ENCODE measurements at regions not wholly inside any gene's neighbourhood (a gene's known extent, or its start where the extent isn't known, plus 50 kb on each side); places are given as distances from the start of the nearest gene placed in this dataset.

DNA sequence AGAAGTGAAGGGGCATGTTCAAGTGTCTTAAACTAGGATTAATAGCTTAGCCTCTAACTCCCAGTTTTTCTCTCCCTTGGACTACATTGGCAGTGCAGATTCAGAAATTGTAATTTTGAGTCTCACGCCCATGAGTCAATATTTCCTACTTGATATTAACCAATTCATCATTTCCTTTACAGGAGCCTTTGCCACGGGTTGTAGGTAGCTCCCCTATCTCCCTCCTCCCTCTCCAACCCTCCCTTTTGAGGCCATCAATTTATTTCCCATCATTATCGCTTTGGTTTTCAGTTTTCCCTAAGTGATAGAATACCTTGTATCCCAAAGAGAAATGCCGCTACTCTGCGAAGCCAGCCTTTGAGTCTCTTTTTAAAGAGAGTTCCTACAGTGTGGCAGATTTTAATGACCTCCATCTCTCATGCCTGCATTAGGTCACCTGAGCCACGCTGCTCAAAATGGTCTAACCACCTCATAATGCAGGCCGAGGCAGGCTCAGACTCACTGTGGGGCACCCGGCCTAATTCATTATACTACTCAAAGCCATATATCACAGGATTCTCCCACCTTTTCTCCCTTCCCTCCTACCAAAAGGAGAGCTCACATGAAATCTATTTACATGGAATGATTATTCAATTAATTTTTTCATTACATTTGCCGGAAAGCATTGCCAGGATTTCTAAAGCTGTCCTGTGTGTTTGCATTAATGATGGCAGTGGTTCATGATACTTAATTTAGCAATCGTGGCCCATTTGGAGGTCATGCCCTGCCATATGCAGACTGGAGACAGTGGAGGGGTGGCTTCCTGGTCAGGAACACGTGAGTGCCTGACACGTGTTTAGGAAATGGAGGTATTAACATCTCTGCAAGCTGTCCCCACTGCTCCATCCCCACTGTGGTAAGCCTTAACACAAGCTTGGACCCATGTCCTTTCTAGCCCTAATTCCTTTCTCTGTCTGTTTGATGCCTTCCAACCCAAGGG, 448.2 kb upstream of the AUTS2 start:
- no peak for DNase-seq

DNA sequence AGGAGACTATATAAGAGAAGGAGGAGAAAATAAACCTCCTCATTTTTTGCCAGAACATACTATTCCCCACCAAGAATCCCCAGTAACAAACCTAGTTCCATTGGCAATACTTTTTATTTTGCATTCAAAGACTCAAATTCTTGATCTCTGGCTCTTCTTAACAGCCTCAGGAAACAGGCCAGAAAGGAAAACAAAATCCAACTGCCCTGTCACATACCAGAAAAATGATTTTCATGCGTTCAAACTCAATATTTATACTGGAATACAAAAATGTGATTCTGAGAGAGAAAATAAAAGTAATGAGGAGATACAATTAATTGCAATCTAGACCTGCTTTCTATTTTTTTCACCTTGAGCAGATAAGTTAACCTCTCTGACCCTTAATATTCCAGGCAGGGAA, 435.9 kb upstream of the AUTS2 start:
- DNase-seq = no peak

- no peak for DNase-seq
These were observed 435.2 kb upstream of the AUTS2 start for GRCh38 chr7:69162931-69163670.

GRCh38 chr7:69166979-69167516, 431.2 kb upstream of the AUTS2 start:
- no peak for DNase-seq

DNA sequence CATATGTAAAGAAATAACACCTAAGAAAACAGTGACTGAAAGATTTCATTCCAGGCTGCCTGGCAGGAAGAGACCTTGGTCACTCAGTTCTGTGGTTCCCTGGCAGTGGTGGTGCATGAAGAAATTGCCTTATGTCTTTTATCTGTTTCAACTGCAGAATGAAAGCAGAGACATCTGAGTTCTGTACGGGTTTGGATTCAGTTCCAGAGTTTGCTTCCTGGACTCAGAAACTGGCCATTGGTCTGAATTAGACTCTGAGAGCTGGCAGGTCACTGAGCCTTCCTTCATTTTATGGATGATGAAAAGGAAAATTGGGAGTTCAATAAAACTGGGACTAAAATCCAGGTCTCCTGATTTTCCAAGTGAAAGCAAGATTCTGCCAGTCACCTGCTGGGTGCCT, 428.9 kb upstream of the AUTS2 start:
- DNase-seq = no peak

GRCh38 chr7:69172357-69173077, 425.8 kb upstream of the AUTS2 start:
- no peak for DNase-seq

GRCh38 chr7:69173341-69173740, 424.9 kb upstream of the AUTS2 start:
- no peak for DNase-seq

DNA sequence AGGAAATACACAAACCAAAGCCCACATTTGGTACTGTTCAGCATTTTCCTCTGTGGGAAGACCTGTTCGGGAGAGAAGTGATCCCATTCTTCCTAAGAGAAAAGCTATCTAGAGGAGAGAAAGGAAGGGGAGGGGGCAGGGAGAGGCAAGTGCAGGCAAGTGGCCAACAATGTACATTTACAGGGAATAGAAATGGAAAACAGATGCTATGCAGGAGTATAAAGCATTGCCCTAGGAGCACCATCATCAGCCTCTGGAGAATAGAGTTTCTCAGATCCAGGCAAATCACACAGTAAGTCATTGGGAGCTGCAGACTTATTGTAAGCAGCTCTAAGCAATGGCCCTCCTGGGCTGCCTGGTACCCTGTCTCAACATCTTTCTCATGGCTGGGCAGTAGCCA, 424.4 kb upstream of the AUTS2 start:
- DNase-seq = no peak

DNA sequence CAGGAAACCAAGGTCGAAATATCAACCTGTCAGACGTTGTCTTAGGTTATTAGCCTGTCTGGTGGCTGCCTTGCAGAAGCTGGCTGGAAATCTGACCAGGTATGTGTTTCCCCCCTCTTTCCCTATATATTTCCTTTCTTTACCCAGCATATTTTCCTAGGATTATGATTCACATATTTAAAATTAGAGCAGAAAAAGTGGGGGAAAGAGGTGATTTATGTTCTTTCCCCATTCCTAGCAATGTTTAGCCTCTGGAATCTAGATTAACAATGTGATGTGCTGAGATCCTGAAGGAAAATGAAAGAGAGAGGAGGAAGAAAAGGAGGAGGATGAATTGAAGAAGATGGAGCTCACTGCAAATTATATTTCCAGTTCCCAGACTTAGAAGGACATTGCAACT, 421.4 kb upstream of the AUTS2 start:
- DNase-seq = no peak

DNA sequence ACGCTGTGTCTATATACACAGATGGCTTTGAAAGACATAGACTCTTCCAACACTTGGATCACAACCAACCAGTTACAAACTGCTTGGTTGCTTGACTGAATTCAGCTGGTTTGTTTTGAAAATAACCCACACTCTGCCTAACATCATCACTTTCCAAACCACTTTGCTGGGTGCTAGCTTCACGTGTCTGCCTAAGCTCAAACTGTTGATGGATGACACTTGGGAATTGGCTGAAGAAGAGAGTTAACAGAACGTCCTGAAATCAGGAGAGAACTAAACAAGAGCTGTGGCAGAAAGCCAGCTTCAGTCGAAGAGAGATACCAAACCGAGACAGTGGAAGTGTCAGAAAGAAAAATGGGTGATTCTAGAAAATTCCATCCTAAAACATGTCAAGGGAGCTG, 420.8 kb upstream of the AUTS2 start:
- no peak for DNase-seq

DNA sequence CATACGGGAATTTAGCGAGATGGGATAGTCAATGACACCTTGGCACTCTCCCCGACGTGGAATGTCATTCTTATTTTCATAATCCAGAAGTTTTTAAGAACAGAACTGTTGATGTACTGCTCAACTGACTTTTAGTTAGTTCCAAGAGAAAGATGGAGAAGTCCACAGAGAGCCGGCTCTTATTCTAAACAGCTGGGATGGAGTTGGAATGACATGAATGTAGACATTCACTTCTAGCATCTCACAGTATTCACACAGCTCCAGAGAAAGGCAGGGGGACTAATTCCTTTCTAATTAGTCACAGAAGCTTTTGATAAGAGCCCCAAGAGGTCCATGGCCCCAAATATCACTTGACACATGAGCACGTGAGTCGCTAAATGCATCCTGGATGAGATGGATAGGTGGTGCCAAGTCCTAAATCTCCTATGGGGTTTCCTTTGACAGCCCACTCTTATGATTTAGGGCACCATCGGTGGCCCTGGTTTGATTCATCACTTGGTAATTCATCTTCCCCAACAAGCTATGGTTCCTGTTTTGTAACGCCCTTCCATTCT, 420.3 kb upstream of the AUTS2 start:
- no peak for DNase-seq

GRCh38 chr7:69180662-69181061, 417.6 kb upstream of the AUTS2 start:
- no peak for DNase-seq

- DNase-seq = no peak
These were observed 415.4 kb upstream of the AUTS2 start for GRCh38 chr7:69182596-69183467.

- no peak for DNase-seq
These were observed 413.9 kb upstream of the AUTS2 start for GRCh38 chr7:69184339-69184738.

- DNase-seq = no peak
These were observed 413.1 kb upstream of the AUTS2 start for GRCh38 chr7:69185170-69185569.

GRCh38 chr7:69186974-69187373, 411.3 kb upstream of the AUTS2 start:
- DNase-seq = no peak

- DNase-seq = no peak
These were observed 410.4 kb upstream of the AUTS2 start for GRCh38 chr7:69187824-69188333.

DNA sequence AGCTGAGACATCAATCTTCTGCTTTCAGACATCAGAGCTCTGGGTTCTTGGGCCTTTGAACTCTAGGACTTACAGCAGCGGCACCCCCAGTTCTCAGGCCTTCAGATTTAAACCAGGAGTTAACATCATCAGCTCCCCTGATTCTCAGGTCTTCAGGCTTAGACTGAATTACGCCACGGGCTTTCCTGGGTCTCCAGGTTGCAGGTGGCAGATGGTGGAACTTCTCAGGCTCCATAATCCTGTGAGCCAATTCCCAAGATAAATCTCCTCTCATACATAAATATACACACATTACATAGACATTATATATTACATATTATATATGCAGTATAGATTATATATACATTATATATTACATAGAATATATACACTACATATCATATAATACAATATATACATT, 408.9 kb upstream of the AUTS2 start:
- DNase-seq = no peak

DNA sequence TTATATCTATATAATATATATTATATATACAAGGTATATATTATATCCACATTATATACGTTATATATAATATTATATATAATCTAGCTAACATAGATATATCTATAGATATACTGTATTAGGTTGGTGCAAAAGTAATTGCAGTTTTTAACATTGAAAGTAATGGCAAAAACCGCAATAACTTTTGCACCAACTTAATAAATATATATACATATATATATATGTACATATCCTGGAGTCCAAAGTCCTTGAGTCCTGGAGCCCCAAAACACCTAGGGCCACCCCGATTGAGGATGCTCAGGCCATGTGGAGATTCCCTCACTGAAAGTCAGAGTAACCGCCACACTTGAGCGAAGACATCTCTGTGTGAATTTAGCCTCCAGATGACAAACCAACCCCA, 408.2 kb upstream of the AUTS2 start:
- DNase-seq = no peak

- no peak for DNase-seq
These were observed 407.5 kb upstream of the AUTS2 start for GRCh38 chr7:69190763-69191162.

DNA sequence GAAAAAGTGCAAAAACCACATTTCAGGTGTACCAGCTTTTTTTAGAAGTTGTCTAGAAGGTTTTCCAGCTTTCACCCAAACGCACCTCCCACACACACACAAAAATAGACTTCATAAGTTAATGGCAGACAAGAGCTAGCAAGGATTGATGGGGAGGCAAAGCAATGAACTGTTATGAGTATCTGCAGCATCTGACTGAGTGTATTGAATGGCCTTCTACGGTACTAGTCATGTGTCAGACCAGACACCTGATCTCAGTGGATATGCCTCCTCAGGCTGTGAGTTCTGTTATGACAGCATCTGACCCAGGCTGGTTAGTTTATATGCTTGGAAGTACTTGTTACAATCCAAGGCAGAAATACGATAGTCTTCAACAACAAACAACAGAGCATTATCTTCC, 406.1 kb upstream of the AUTS2 start:
- no peak for DNase-seq

DNA sequence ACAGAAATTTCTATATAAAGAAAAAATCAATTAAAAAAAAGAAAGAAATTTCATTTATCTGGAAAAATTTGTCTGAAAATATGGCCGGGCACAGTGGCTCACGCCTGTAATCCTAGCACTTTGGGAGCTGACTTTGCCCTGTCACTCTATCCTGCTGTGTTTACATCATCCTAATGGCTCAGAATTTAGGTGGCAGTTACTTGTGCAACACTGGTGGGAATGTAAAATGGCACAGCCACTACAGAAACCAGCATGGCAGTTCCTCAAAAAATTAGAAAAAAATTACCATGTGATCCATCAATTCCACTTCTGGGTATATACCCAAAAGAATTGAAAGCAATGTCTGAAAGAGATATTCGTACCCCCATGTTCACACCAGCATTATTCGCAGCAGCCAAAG, 405.2 kb upstream of the AUTS2 start:
- DNase-seq = no peak

Measured in activated CD4-positive, alpha-beta T cell treated with anti-CD3 and anti-CD28 coated beads, Interleukin-2, amount 50 U/mL, for 16 hours (primary cell).